Suprapubic skin (tissue), 4 donors: ENCODE measurements at regions not wholly inside any gene's neighbourhood (a gene's known extent, or its start where the extent isn't known, plus 50 kb on each side); places are given as distances from the start of the nearest gene placed in this dataset.

ENCODE experiments used
- CTCF ChIP-seq, 2 donors: fragments of 200-600 bp in 1 of 2; fragments of 450-650 bp in 1 of 2; sonication (generic) in 1 of 2; IDR thresholded peaks; one replicate each; pipeline ENCODE4 v1.5.1; 2016 to 2019; ENCODE audit warnings: antibody characterized with exemption in 2 of 2, mild to moderate bottlenecking in 1 of 2, moderate library complexity in 1 of 2
- POLR2A ChIP-seq, 2 donors: fragments of 450-650 bp; IDR thresholded peaks; one replicate each; pipeline ENCODE4 v1.6.1; 2017; ENCODE audit warnings: antibody characterized with exemption in 2 of 2, mild to moderate bottlenecking in 2 of 2, moderate library complexity in 2 of 2
- POLR2AphosphoS5 ChIP-seq, 3 donors: sonication (generic); formaldehyde crosslinking; IDR thresholded peaks; one replicate each; pipeline ENCODE4 v1.6.1; 2017; ENCODE audit warnings: antibody characterized with exemption in 3 of 3

GRCh38 chr6:71724456-71725125 lies 161.8 kb upstream of the RIMS1 start:
- no peak for TF ChIP-seq CTCF (IDR thresholded peaks at IDR 0.05)
- no peak for TF ChIP-seq POLR2AphosphoS5 (IDR thresholded peaks at IDR 0.05)
- no peak for TF ChIP-seq POLR2A (IDR thresholded peaks at IDR 0.05)
